ENCODE measurements at regions not wholly inside any gene's neighbourhood (a gene's known extent, or its start where the extent isn't known, plus 50 kb on each side); places are given as distances from the start of the nearest gene placed in this dataset.

DNA sequence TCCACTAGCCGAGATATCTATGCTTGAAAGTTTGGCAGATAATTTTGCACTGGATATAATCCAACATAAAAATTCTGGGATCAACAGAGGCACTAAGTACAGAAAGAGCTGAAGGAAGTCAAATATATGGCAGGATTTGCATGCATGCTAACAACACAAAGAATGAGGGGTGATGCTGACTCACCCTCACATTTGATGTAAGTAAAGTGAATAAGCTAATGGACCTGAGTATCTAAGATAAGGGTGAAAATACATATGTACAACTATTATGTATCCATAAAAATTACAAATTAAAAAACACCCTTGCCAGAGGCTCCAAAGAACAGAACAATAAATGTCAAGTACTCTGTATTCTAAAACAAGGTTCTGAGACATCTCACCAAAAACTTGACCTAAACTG, 63.8 kb upstream of the PRDX4 start:
- TF ChIP-seq, protein P1, sequence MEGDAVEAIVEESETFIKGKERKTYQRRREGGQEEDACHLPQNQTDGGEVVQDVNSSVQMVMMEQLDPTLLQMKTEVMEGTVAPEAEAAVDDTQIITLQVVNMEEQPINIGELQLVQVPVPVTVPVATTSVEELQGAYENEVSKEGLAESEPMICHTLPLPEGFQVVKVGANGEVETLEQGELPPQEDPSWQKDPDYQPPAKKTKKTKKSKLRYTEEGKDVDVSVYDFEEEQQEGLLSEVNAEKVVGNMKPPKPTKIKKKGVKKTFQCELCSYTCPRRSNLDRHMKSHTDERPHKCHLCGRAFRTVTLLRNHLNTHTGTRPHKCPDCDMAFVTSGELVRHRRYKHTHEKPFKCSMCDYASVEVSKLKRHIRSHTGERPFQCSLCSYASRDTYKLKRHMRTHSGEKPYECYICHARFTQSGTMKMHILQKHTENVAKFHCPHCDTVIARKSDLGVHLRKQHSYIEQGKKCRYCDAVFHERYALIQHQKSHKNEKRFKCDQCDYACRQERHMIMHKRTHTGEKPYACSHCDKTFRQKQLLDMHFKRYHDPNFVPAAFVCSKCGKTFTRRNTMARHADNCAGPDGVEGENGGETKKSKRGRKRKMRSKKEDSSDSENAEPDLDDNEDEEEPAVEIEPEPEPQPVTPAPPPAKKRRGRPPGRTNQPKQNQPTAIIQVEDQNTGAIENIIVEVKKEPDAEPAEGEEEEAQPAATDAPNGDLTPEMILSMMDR (conservative IDR thresholded peaks at IDR 0.05 in 1 of 2, IDR thresholded peaks at IDR 0.05 in 1 of 2; ENCODE audit: extremely low read depth in 1 of 2, insufficient read depth in 1 of 2, low read depth in 1 of 2, low read length in 2 of 2), result no peak
- no peak for TF ChIP-seq EZH2 (IDR thresholded peaks at IDR 0.05; ENCODE audit: borderline replicate concordance, low read length)
